Glomerular visceral epithelial cell (primary cell): ENCODE measurements at regions not wholly inside any gene's neighbourhood (a gene's known extent, or its start where the extent isn't known, plus 50 kb on each side); places are given as distances from the start of the nearest gene placed in this dataset.
"Not testable (repeated sequence)": the region's sequence is repeated elsewhere in the genome, so short reads cannot be mapped to it uniquely, and the experiment has no call there.

Experiments
- DNase-seq: peaks from one replicate; pipeline ENCODE4 v3.0.0-alpha.2; 2016; ENCODE audit errors: extremely low spot score

- DNase-seq = no peak
These were observed 129.5 kb upstream of the PZP start for GRCh38 chr12:9337656-9338055.

GRCh38 chr12:9336375-9337011 lies 128.3 kb upstream of the PZP start:
- not testable (repeated sequence) for DNase-seq

DNA sequence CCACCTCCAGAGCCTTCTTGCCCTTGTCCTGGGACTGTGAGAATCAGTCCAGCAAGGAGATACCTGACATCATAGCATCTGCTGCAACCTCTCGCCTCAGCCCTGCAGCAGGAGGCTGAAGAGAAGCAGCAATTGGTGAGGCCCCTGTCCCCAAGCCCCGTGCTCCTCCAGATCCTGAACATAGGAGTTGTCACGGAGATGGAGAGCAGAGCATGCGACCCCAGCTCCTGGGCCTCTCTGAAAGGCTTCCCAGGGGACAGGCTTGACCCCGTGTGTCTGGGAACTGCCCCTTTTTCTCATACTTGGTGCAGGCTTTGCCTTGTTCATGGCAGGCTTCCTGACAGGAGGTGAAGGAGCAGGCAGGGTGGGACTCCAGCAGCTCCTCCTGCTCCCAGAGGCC lies 127.7 kb upstream of the PZP start:
- DNase-seq = no peak

DNA sequence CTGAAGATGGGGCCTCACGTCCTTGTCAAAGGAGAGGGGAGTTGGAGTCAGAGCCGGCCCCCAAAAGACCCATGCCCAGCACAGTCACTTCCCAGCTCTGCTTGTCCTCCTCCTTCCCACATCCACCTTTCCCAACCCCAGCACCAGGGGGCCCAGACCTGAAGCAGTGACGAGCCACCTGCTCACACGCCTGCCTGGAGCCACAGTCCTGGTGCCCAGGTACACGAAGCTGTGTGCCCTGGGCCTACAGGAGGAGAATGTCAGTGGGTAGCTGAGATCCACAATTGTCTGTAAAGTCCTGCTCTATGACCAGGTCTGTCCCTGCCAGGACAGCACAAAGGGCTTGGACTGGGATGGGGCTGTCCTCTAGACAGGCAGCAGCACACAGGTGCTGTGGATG lies 126.8 kb upstream of the PZP start:
- DNase-seq = no peak

- DNase-seq = no peak
These were observed 126.0 kb upstream of the PZP start for GRCh38 chr12:9334041-9334692.

GRCh38 chr12:9333161-9333560 lies 125.0 kb upstream of the PZP start:
- DNase-seq = no peak

DNA sequence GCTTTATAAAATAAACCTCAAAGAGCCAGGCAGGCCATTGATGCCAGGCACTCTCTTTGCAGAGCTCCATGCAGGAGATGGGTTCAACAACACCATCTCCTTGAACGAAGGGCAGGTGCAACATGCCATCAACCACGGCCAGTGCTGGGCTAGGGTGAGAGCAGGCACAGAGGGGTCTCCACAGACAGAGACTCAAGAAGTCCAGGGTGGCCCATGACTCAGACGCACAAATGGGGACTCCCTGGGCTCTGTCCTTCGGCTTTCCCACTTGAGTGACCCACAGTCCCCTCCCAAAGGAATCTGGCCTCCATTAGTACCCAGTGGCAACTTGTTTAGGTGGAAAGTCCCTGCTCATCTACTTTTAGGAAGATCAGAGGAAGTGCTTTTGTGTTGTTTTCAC lies 124.4 kb upstream of the PZP start:
- DNase-seq = no peak

GRCh38 chr12:9331218-9331626 lies 123.0 kb upstream of the PZP start:
- peak; percentile 55 for DNase-seq

- DNase-seq = no peak
These were observed 120.8 kb upstream of the PZP start for GRCh38 chr12:9329019-9329418.

DNA sequence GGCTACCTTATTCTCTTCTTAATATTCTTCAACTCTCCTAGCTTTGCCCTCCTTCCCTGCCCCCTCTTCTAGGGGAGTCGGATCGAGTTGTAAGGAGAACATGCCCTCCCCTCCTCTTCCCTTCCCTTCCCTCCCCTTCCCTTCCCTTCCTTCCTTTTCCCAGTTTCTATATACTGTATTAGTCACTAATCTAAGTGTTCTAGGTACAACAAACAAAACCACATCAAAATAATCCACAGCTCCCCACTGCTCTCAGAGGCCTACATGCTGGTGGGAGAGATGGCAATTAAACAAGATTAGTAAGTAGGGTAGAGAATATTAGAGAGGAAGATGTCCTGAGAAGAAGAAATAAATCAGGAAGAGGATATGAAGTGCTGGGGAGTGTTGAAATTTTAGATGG lies 119.9 kb upstream of the PZP start:
- DNase-seq = no peak

- no peak for DNase-seq
These were observed 119.1 kb upstream of the PZP start for GRCh38 chr12:9327320-9327719.

GRCh38 chr12:9326849-9327248 lies 118.7 kb upstream of the PZP start:
- not testable (repeated sequence) for DNase-seq

DNA sequence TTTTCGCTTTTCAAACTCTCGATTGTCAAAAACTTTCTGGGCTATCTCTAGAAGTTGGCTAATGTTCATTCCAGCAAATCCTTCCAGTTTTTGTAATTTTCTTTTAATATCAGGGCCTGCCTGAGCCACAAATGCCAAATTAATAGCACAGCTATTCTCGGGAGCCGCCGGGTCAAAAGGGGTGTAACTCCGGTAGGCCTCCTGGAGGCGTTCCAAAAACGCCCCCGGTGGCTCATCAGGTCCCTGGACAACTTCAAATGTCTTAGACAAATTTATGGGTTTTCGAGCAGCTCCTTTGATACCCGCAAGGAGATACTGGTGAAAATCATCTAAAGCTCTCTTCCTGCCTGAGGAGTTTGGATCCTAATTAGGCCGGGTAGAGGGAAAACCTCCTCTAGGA lies 117.9 kb upstream of the PZP start:
- no peak for DNase-seq

DNA sequence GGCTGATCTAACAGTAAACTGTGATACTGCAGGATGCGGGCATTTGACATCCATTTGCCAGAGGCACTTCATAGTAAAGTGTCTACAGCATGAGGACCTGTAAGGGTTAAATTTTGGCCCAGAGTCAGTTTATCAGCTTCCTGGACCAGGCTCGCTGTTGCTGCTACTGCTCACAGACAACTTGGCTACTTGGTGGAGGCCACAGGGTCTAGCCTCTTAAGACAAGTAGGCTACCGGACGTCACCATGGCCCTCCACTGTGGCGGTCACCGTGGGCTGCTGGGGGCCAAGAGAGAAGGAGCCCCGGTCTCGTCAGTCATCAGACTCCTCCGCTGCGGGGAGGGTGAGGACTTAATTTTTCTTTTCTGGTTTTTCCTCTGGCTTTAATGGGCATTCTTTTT lies 117.3 kb upstream of the PZP start:
- DNase-seq = no peak

DNA sequence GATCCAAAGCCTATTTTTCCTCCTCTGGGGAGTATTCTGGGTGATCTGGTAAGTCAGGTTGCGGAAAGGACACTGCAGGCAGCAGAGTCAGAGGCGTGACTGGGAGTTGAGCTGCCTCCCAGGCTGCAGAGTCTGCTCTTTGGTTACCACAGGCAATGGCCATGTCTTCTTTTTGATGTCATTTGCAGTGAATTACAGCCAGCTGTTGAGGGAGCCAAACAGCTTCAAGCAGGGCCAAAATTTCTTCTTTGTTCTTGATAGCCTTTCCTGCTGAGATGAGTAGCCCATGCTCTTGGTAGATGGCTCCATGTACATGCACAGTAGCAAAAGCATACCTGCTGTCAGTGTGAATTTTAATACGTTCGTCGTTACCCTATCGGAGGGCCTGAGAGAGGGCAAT lies 116.6 kb upstream of the PZP start:
- no peak for DNase-seq

GRCh38 chr12:9323144-9323681 lies 115.0 kb upstream of the PZP start:
- DNase-seq = no peak

- no peak for DNase-seq
These were observed 111.6 kb upstream of the PZP start for GRCh38 chr12:9319842-9320173.

- DNase-seq = no peak
These were observed 111.0 kb upstream of the PZP start for GRCh38 chr12:9319044-9319841.

GRCh38 chr12:9313479-9313878 lies 105.3 kb upstream of the PZP start:
- not testable (repeated sequence) for DNase-seq

- DNase-seq = not testable (repeated sequence)
These were observed 104.5 kb upstream of the PZP start for GRCh38 chr12:9312406-9313392.

GRCh38 chr12:9311454-9311853 lies 103.3 kb upstream of the PZP start:
- not testable (repeated sequence) for DNase-seq

DNA sequence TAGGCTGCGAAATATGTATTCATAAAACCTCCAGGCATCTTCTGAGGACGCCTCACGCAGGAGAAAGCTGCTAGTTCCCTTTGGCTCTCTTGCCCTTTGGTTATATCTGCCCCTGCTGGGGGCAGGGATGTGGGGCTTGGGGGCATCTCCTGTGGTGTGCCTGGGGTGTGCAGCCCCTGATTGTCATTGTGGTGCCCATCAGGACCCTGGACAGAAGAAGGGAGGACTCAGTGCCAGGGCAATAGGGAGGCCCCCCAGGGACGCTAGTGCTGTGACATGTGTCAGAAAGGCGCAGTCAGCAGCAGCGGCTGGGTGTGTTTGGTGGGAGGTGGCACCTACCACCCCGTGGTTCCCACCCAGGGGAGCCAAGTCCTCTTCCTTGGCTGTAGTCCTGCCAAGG lies 102.5 kb upstream of the PZP start:
- DNase-seq = not testable (repeated sequence)
